SJSA1 (cell line): ENCODE measurements at regions not wholly inside any gene's neighbourhood (a gene's known extent, or its start where the extent isn't known, plus 50 kb on each side); places are given as distances from the start of the nearest gene placed in this dataset.

Experiments
- DNase-seq, 2 experiments: peaks; one replicate each; pipeline ENCODE4 v3.0.0-alpha.2; 2015 to 2020; ENCODE audit warnings: low spot score in 2 of 2, low read depth in 1 of 2
- H3K27ac ChIP-seq: fragments of 250-450 bp; sonication (Bioruptor Pico); 2 replicates; pipeline ENCODE4 v1.5.1; 2020; ENCODE audit warnings: mild to moderate bottlenecking, moderate library complexity
- H3K27me3 ChIP-seq: fragments of 250-450 bp; sonication (Bioruptor Pico); replicated peaks from 2 replicates; pipeline ENCODE4 v1.5.1; 2020; ENCODE audit warnings: mild to moderate bottlenecking, moderate library complexity
- H3K36me3 ChIP-seq: fragments of 250-450 bp; sonication (Bioruptor Pico); 2 replicates; pipeline ENCODE4 v1.5.1; 2020; ENCODE audit warnings: mild to moderate bottlenecking
- H3K4me1 ChIP-seq: fragments of 250-450 bp; sonication (Bioruptor Pico); replicated peaks from 2 replicates; pipeline ENCODE4 v1.6.1; 2021; ENCODE audit warnings: mild to moderate bottlenecking
- H3K4me3 ChIP-seq: fragments of 250-450 bp; sonication (Bioruptor Pico); 2 replicates; pipeline ENCODE4 v1.5.1; 2020; ENCODE audit warnings: mild to moderate bottlenecking
- H3K9me3 ChIP-seq: fragments of 250-450 bp; sonication (Bioruptor Pico); replicated peaks from 2 replicates; pipeline ENCODE4 v1.5.1; 2020; ENCODE audit warnings: mild to moderate bottlenecking

- H3K9me3 ChIP-seq: no peaks in the 10 kb centered on the region
- no peaks in the 10 kb centered on the region for H3K36me3 ChIP-seq
- H3K27ac ChIP-seq: no peak overlapping the region
- H3K4me3 ChIP-seq: no peak overlapping the region
- H3K27me3 ChIP-seq: no peaks in the 10 kb centered on the region
- DNase-seq: no peak
- H3K4me1 ChIP-seq: no peaks in the 10 kb centered on the region
Observed at GRCh38 chr11:8340296-8340695, 76.6 kb upstream of the LMO1 start.

- no peaks in the 10 kb centered on the region for H3K27me3 ChIP-seq
- no peaks in the 10 kb centered on the region for H3K9me3 ChIP-seq
- H3K4me1 ChIP-seq: no peaks in the 10 kb centered on the region
- H3K27ac ChIP-seq: no peak overlapping the region
- no peak overlapping the region for H3K4me3 ChIP-seq
- DNase-seq: no peak
- no peaks in the 10 kb centered on the region for H3K36me3 ChIP-seq
Observed at GRCh38 chr11:8339592-8340022, 75.9 kb upstream of the LMO1 start.

DNA sequence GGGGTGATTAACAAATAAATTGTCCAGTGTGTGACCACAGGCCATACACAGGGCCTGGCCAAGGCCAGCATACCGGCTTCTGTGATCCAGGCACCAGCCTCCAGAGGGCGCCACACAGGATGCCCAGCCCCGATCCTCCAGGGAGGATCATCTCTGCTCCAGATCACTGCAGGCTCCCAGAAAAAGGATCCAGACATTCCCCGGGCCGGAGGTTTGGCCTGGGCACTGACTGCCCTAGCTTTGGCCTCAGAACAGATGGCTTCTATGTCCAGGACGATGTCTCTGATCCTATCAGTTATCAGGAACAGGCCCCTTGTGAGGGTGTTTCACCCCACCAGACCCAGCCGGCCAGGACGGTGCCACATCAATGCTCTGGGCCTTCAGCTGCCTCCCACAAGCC lies 74.5 kb upstream of the LMO1 start:
- peak in 1 of 2 experiments; percentile 1 for DNase-seq
- Histone ChIP-seq H3K27me3 (no peaks in the 10 kb centered on the region), H3K9me3 (no peaks in the 10 kb centered on the region), H3K36me3 (no peaks in the 10 kb centered on the region), H3K4me3 (no peak overlapping the region), H3K4me1 (no peaks in the 10 kb centered on the region), H3K27ac (no peak overlapping the region)

GRCh38 chr11:8337130-8337795 lies 73.6 kb upstream of the LMO1 start:
- Histone ChIP-seq H3K4me3 (no peak overlapping the region), H3K27ac (no peak overlapping the region), H3K36me3 (no peaks in the 10 kb centered on the region), H3K4me1 (no peaks in the 10 kb centered on the region), H3K9me3 (no peaks in the 10 kb centered on the region), H3K27me3 (no peaks in the 10 kb centered on the region)
- no peak for DNase-seq

DNA sequence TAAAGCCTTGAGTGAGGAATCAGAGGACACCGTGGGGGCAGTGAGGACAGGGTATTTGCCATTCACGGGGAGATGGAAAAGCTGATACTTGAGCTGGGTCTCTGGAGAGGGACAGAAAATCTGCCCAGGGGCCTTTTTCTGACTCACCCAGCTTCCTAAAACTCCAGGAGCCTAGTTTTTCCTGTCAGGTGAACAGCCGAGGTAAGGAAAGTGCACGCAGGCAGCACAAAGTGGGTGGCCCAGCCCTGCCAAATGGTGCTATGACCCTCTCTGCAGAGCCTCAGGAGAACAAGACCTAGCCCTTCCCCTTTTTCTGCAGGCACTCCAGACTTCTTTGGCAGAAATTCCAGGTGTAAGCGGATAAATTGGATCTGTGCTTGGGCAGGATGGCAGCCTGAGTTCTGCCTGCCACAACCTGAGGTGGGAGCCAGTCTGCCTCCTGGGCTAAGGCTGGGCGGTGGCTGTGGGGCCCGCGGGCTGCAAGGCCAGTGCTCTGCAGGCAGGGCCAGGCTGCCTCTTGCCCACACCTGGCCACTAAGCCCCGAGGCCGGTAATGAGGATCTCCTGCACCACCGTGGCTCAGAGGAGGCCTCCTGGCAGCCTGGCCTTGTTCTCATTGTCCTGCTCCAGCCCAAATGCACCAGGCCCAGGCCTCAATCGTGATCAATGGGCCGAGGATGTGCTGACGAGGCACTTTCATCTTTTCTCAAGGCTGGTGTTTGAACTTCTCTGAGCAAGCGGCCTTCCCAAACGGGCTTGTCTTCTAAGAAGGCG lies 72.9 kb upstream of the LMO1 start:
- H3K27ac ChIP-seq: no peak overlapping the region
- H3K9me3 ChIP-seq: no peaks in the 10 kb centered on the region
- no peak overlapping the region for H3K4me3 ChIP-seq
- no peaks in the 10 kb centered on the region for H3K36me3 ChIP-seq
- no peak for DNase-seq
- H3K4me1 ChIP-seq: no peaks in the 10 kb centered on the region
- no peaks in the 10 kb centered on the region for H3K27me3 ChIP-seq

- Histone ChIP-seq H3K4me3 (no peak overlapping the region), H3K9me3 (no peaks in the 10 kb centered on the region), H3K36me3 (no peaks in the 10 kb centered on the region), H3K4me1 (no peaks in the 10 kb centered on the region), H3K27ac (no peak overlapping the region), H3K27me3 (no peaks in the 10 kb centered on the region)
- DNase-seq: no peak
Observed at GRCh38 chr11:8335683-8336082, 72.0 kb upstream of the LMO1 start.

DNA sequence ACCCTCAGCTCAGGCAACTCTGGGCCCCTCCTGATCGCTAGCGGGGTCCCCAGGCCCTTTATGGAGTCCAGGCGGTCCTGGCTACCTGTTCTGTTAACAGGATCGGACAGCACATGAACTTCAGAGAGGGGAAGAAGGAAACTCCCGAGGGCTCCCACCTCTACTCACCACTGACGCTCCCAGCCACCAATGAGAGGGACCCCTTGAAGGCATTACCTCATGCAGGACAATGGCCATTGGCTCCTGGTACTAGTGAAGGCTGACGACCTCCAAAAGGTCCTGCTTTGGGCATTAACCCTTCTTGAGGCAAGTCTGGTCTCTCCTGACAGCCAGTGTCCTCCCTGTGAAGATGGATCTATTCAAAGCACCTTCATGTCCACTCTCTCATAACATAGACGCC lies 71.5 kb upstream of the LMO1 start:
- H3K36me3 ChIP-seq: no peaks in the 10 kb centered on the region
- no peaks in the 10 kb centered on the region for H3K9me3 ChIP-seq

DNA sequence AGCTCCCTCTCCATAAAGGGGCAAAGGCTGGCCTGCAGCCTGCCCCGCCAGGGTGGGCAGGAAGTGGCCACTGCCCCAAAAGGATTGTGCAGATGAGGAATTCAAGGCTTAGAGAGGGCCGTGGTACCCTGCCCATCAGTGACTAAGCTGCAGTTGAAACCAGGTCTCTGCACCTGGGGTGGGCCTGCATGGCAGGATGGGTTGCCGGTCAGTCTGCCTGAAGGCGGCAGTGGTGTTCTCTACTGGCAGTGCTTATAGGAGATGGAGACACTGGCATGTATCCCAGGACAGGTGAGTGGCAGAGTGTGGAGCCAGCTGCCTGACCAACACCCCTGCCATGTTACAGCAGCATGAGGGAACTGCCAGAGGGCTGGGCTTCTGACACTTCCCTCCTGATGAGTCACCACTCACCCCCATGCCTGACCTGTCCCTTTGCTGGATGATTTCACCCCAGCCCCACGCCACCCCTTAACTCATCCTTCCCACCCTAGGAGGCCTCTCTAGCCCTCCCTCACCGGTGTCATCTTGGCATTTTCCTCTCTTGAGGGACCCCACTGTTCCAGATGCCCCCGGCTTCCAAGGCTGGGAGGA lies 70.2 kb upstream of the LMO1 start:
- Histone ChIP-seq H3K9me3 (no peaks in the 10 kb centered on the region), H3K4me1 (peaks cover 2% of the 10 kb centered on the region; the same call in 1 of the 2 replicates), H3K27ac (no peak overlapping the region), H3K36me3 (no peaks in the 10 kb centered on the region), H3K27me3 (no peaks in the 10 kb centered on the region), H3K4me3 (no peak overlapping the region)
- no peak for DNase-seq

More for the DNA sequence above, 71.5 kb upstream of the LMO1 start:
- no peak for DNase-seq
- no peak overlapping the region for H3K4me3 ChIP-seq
- H3K27ac ChIP-seq: no peak overlapping the region
- H3K4me1 ChIP-seq: no peaks in the 10 kb centered on the region
- H3K27me3 ChIP-seq: no peaks in the 10 kb centered on the region

GRCh38 chr11:8333376-8333775 lies 69.7 kb upstream of the LMO1 start:
- Histone ChIP-seq H3K27ac (no peak overlapping the region), H3K9me3 (no peaks in the 10 kb centered on the region), H3K27me3 (no peaks in the 10 kb centered on the region), H3K4me1 (peaks cover 3% of the 10 kb centered on the region; the same call in 1 of the 2 replicates), H3K36me3 (no peaks in the 10 kb centered on the region), H3K4me3 (no peak overlapping the region)
- DNase-seq: no peak

DNA sequence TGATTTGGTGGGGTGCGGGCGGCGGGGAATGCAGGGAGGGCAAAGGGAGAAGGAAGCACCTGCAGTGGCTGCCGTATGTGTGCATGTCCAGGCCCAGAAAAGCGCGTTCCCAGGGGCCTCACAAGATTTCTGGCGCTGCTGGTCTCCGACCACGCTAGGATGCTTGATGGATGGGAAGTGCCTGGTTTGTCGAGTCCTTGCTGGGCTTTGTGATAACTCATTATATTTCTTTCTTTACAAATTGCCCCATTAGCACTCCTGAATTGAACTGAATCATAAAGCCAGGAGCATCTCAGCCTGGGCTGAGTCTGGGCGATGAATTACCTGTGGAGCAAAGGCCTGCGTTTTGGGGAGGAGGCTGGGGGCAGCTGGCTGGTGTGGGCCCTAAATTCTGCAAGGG lies 69.2 kb upstream of the LMO1 start:
- Histone ChIP-seq H3K9me3 (no peaks in the 10 kb centered on the region), H3K4me1 (peaks cover 3% of the 10 kb centered on the region; the same call in 1 of the 2 replicates), H3K27ac (no peak overlapping the region), H3K36me3 (no peaks in the 10 kb centered on the region), H3K27me3 (no peaks in the 10 kb centered on the region), H3K4me3 (no peak overlapping the region)
- no peak for DNase-seq

DNA sequence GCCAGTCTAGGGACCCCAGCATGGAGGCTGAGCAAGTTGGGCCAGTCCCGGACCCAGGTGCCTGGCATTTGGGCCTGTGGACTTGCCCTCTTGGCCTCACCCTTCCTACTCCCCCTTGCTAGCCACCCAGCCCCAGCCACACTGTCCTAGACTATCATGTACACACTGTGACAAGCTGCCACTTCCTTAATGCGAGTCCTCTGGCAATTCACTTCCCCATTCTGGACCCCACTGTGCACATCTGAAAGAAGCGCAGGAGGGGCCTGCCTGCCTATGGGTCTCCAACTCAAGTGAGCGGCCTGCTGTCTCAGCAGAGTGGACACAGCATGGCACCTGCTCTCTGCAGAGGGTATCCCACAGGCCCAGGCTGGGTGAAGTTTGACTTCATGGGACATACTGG lies 68.5 kb upstream of the LMO1 start:
- DNase-seq: no peak
- H3K27me3 ChIP-seq: no peaks in the 10 kb centered on the region
- peaks cover 3% of the 10 kb centered on the region; the same call in 1 of the 2 replicates for H3K4me1 ChIP-seq
- H3K4me3 ChIP-seq: no peak overlapping the region
- H3K9me3 ChIP-seq: no peaks in the 10 kb centered on the region
- H3K36me3 ChIP-seq: no peaks in the 10 kb centered on the region
- H3K27ac ChIP-seq: no peak overlapping the region

GRCh38 chr11:8331767-8332166 lies 68.1 kb upstream of the LMO1 start:
- Histone ChIP-seq H3K9me3 (no peaks in the 10 kb centered on the region), H3K4me3 (no peak overlapping the region), H3K36me3 (no peaks in the 10 kb centered on the region), H3K27ac (no peak overlapping the region), H3K4me1 (peaks cover 3% of the 10 kb centered on the region; the same call in 1 of the 2 replicates), H3K27me3 (no peaks in the 10 kb centered on the region)
- no peak for DNase-seq

- Histone ChIP-seq H3K4me3 (no peak overlapping the region), H3K27me3 (no peaks in the 10 kb centered on the region), H3K9me3 (no peaks in the 10 kb centered on the region), H3K27ac (no peak overlapping the region), H3K4me1 (peaks cover 3% of the 10 kb centered on the region; the same call in 1 of the 2 replicates), H3K36me3 (no peaks in the 10 kb centered on the region)
- no peak for DNase-seq
Observed at GRCh38 chr11:8330896-8331295, 67.2 kb upstream of the LMO1 start.

DNA sequence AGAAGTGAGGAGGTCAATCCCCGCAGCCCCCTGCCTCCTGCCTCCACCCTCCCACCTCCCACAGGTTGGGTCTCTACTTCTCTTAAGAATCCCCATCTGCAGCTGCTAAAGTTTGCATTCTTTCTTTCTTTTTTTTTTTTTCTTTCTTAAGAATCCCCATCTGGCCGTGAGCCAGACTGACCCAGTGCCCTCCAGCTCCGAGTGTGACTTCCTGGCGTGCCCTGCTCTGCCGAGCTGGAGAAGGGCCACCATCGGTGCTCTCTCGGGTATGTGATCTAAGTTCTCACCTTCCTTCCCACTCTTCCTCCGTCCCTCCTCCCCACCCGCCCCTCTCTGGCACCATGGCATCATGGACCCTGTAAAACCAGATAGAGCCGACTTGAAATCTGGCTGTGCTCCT lies 66.7 kb upstream of the LMO1 start:
- no peak overlapping the region for H3K4me3 ChIP-seq
- no peak for DNase-seq
- H3K9me3 ChIP-seq: no peaks in the 10 kb centered on the region
- no peaks in the 10 kb centered on the region for H3K27me3 ChIP-seq
- no peaks in the 10 kb centered on the region for H3K36me3 ChIP-seq
- peaks cover 3% of the 10 kb centered on the region; the same call in 1 of the 2 replicates for H3K4me1 ChIP-seq
- no peak overlapping the region for H3K27ac ChIP-seq
